HG03457 (cell line): ENCODE measurements at regions not wholly inside any gene's neighbourhood (a gene's known extent, or its start where the extent isn't known, plus 50 kb on each side); places are given as distances from the start of the nearest gene placed in this dataset.
"Not testable (repeated sequence)": the region's sequence is repeated elsewhere in the genome, so short reads cannot be mapped to it uniquely, and the experiment has no call there.

Experiments used
- ATAC-seq: cut with Tn5 transposase; IDR thresholded peaks from one replicate; pipeline ENCODE4 v1.9.1; 2021; ENCODE audit warnings: moderate number of reproducible peaks; ENCODE audit not compliant: unreplicated experiment

GRCh38 chr17:72562615-72563188, 441.9 kb downstream of the SOX9 start:
- ATAC-seq, result no peak

- no peak for ATAC-seq
Measured at GRCh38 chr17:72563952-72564351, 443.1 kb downstream of the SOX9 start.

GRCh38 chr17:72565006-72565405, 444.2 kb downstream of the SOX9 start:
- no peak for ATAC-seq

GRCh38 chr17:72565758-72566157, 444.9 kb downstream of the SOX9 start:
- ATAC-seq, result no peak

GRCh38 chr17:72566671-72567484, 446.1 kb downstream of the SOX9 start:
- ATAC-seq, result no peak

- ATAC-seq, result no peak
Measured at GRCh38 chr17:72567774-72568173, 447.0 kb downstream of the SOX9 start.

GRCh38 chr17:72569148-72569946, 448.5 kb downstream of the SOX9 start:
- ATAC-seq, result no peak

GRCh38 chr17:72571813-72572396, 451.1 kb downstream of the SOX9 start:
- no peak for ATAC-seq

- no peak for ATAC-seq
Measured at GRCh38 chr17:72572604-72573491, 452.0 kb downstream of the SOX9 start.

- not testable (repeated sequence) for ATAC-seq
Measured at GRCh38 chr17:72573492-72573801, 452.6 kb downstream of the SOX9 start.

- ATAC-seq, result no peak
Measured at GRCh38 chr17:72574675-72575510, 454.1 kb downstream of the SOX9 start.

- ATAC-seq, result no peak
Measured at GRCh38 chr17:72575542-72576233, 454.9 kb downstream of the SOX9 start.

- ATAC-seq, result no peak
Measured at GRCh38 chr17:72576289-72576759, 455.5 kb downstream of the SOX9 start.

- ATAC-seq, result no peak
Measured at GRCh38 chr17:72578817-72579470, 458.1 kb downstream of the SOX9 start.

- no peak for ATAC-seq
Measured at GRCh38 chr17:72579990-72580320, 459.1 kb downstream of the SOX9 start.

- no peak for ATAC-seq
Measured at GRCh38 chr17:72580321-72581127, 459.7 kb downstream of the SOX9 start.

- ATAC-seq, result no peak
Measured at GRCh38 chr17:72587156-72587555, 466.3 kb downstream of the SOX9 start.
